K562 (cell line): ENCODE measurements at regions not wholly inside any gene's neighbourhood (a gene's known extent, or its start where the extent isn't known, plus 50 kb on each side); places are given as distances from the start of the nearest gene placed in this dataset.

Experiments
- ATAC-seq: fragments of 200-7000 bp; cut with Tn5 transposase; 3 replicates; pipeline ENCODE4 v1.9.1; 2020; ENCODE audit warnings: moderate library complexity
- BruUV-seq: library from RNA; stranded (reverse); fragments of 400-500 nt; replicated peaks from 2 replicates; lab custom pipeline; 2021; lab: Mats Ljungman, UMichigan
- CTCF ChIA-PET: fragments of 300-600 bp; formaldehyde crosslinking; extraction: SDS; loops from one replicate; lab custom pipeline; 2021; ENCODE audit warnings: low intra/inter-chr PET ratio; lab: Yijun Ruan, JAX
- POLR2A ChIA-PET: fragments of 300-600, 350-650 bp; sonication (Branson Sonifier 250); formaldehyde crosslinking; extraction: SDS; loops from one replicate; lab custom pipeline; 2021; ENCODE audit warnings: antibody characterized with exemption, inconsistent platforms; lab: Yijun Ruan, JAX
- DNase-seq, 4 experiments: peaks; one replicate each; pipeline versions ENCODE4 v3.0.0 to v3.0.0-alpha.2; 2011 to 2018; ENCODE audit warnings: low spot score in 3 of 4, mixed read lengths in 3 of 4; ENCODE audit errors: extremely low read depth in 1 of 4
- FAIRE-seq: peaks from 2 replicates; lab custom pipeline; 2011; peaks lifted over from hg19 to GRCh38; lab: Jason Lieb, UNC
- H2AFZ ChIP-seq: 2 replicates; pipeline ENCODE4 v1.6.0; 2011; ENCODE audit warnings: low read depth, low read length, control low read depth, inconsistent platforms
- H3K27ac ChIP-seq: fragments of 200-600 bp; 3 replicates; pipeline ENCODE4 v1.8.0; 2011; ENCODE audit warnings: low read depth, mild to moderate bottlenecking, control low read depth, inconsistent platforms, low read length, moderate library complexity, mixed read lengths; ENCODE audit errors: extremely low read depth
- H3K27me3 ChIP-seq, 2 experiments: fragments of 300-600 bp in 1 of 2; 2 replicates in 1 of 2; 3 replicates in 1 of 2; pipeline versions ENCODE4 v1.6.0 to v1.8.0; 2011; ENCODE audit warnings: inconsistent platforms in 2 of 2, low read length in 2 of 2, mild to moderate bottlenecking in 1 of 2, mixed read lengths in 1 of 2, moderate library complexity in 1 of 2; ENCODE audit not compliant: control insufficient read depth in 2 of 2, insufficient read depth in 2 of 2
- H3K36me3 ChIP-seq: fragments of 300-600 bp; 3 replicates; pipeline ENCODE4 v1.8.0; 2011; ENCODE audit warnings: mild to moderate bottlenecking, low read length, inconsistent platforms; ENCODE audit not compliant: control insufficient read depth, insufficient read depth
- H3K4me1 ChIP-seq, 2 experiments: fragments of 200-600 bp in 1 of 2; replicated peaks in 1 of 2; 2 replicates in 1 of 2; 3 replicates in 1 of 2; pipeline versions ENCODE4 v1.5.1 to v1.8.0; 2011; ENCODE audit warnings: inconsistent platforms in 2 of 2, low read length in 2 of 2, mild to moderate bottlenecking in 1 of 2, mixed read lengths in 1 of 2, moderate library complexity in 1 of 2; ENCODE audit not compliant: control insufficient read depth in 2 of 2, insufficient read depth in 2 of 2
- H3K4me2 ChIP-seq: 2 replicates; pipeline ENCODE4 v1.6.1; 2011; ENCODE audit warnings: low read length, control low read depth, inconsistent platforms, mixed read lengths; ENCODE audit not compliant: insufficient read depth
- H3K4me3 ChIP-seq: fragments of 200-600 bp; sonication (generic), shearing (Covaris generic); 2 replicates; pipeline ENCODE4 v1.5.1; 2016; ENCODE audit warnings: control low read depth, inconsistent platforms
- H3K79me2 ChIP-seq: fragments of 200-600 bp; 3 replicates; pipeline ENCODE4 v1.8.0; 2011; ENCODE audit warnings: low read length, inconsistent platforms; ENCODE audit not compliant: control insufficient read depth, insufficient read depth
- H3K9ac ChIP-seq, 2 experiments: 2 replicates each; pipeline versions ENCODE4 v1.6.0 to v1.6.1; 2011; ENCODE audit warnings: low read depth in 2 of 2, low read length in 2 of 2, control low read depth in 1 of 2, inconsistent platforms in 1 of 2, mild to moderate bottlenecking in 1 of 2, mixed read lengths in 1 of 2; ENCODE audit not compliant: insufficient read depth in 1 of 2
- H3K9me1 ChIP-seq: one replicate; pipeline ENCODE4 v1.6.0; 2011; ENCODE audit warnings: inconsistent platforms, mild to moderate bottlenecking, low read length, moderate library complexity; ENCODE audit not compliant: control insufficient read depth, insufficient read depth
- H3K9me3 ChIP-seq: replicated peaks from 2 replicates; pipeline ENCODE4 v1.5.1; 2011; ENCODE audit warnings: low read depth, low read length, inconsistent platforms; ENCODE audit not compliant: control insufficient read depth, insufficient read depth
- H4K20me1 ChIP-seq: replicated peaks from 2 replicates; pipeline ENCODE4 v1.6.1; 2011; ENCODE audit warnings: low read length, inconsistent platforms, mixed read lengths; ENCODE audit not compliant: control insufficient read depth, insufficient read depth
- ATF1 ChIP-seq, 2 experiments: fragments of 450-650 bp in 1 of 2; IDR thresholded peaks; 2 replicates each; pipeline ENCODE4 v1.6.1; 2016; ENCODE audit warnings: missing compliant biosample characterization in 1 of 2, missing genetic modification characterization in 1 of 2
- CCAR2 ChIP-seq: fragments of 200-400 bp; formaldehyde crosslinking; IDR thresholded peaks from 2 replicates; pipeline ENCODE4 v1.6.1; 2017; ENCODE audit warnings: mild to moderate bottlenecking, low read depth, low read length
- EP300 ChIP-seq: IDR thresholded peaks from 2 replicates; pipeline ENCODE4 v1.6.1; 2012; ENCODE audit warnings: low read length, improper control_type of control experiment
- ESRRB ChIP-seq: fragments of 250-450 bp; sonication (Bioruptor Pico); IDR thresholded peaks from 2 replicates; pipeline ENCODE4 v1.5.0; 2020; ENCODE audit warnings: mild to moderate bottlenecking, moderate library complexity, borderline replicate concordance
- FOXA3 ChIP-seq, 2 experiments: fragments of 450-650 bp in 1 of 2; sonication (generic) in 1 of 2; formaldehyde crosslinking; IDR thresholded peaks in 1 of 2; conservative IDR thresholded peaks in 1 of 2; 2 replicates each; pipeline versions ENCODE4 v1.4.0 to v1.8.0; 2020 to 2022; ENCODE audit warnings: mild to moderate bottlenecking in 2 of 2, missing genetic modification reagents in 1 of 2
- GATAD2A ChIP-seq: fragments of 450-650 bp; IDR thresholded peaks from 2 replicates; pipeline ENCODE4 v1.6.1; 2017
- HDAC2 ChIP-seq: fragments of 450-650 bp; IDR thresholded peaks from 2 replicates; pipeline ENCODE4 v1.6.1; 2016; ENCODE audit warnings: mild to moderate bottlenecking
- HIVEP1 ChIP-seq: fragments of 250-450 bp; sonication (Bioruptor Pico); IDR thresholded peaks from 2 replicates; pipeline ENCODE4 v1.4.0; 2020; ENCODE audit warnings: mild to moderate bottlenecking
- ID3 ChIP-seq, 2 experiments: fragments of 250-450 bp in 1 of 2; fragments of 450-650 bp in 1 of 2; sonication (Bioruptor Pico) in 1 of 2; IDR thresholded peaks; 2 replicates each; pipeline versions ENCODE4 v1.6.1 to v1.8.0; 2016 to 2021; ENCODE audit warnings: mild to moderate bottlenecking in 2 of 2, moderate library complexity in 2 of 2, missing compliant biosample characterization in 1 of 2, missing genetic modification characterization in 1 of 2
- KLF1 ChIP-seq: fragments of 450-650 bp; IDR thresholded peaks from 2 replicates; pipeline ENCODE4 v1.6.1; 2016; ENCODE audit warnings: missing genetic modification characterization, missing compliant biosample characterization
- PRMT5 ChIP-seq: sonication (generic); formaldehyde crosslinking; IDR thresholded peaks from 2 replicates; pipeline ENCODE4 v1.5.0; 2020; ENCODE audit warnings: missing genetic modification reagents
- PURB ChIP-seq: sonication (generic); formaldehyde crosslinking; IDR thresholded peaks from 2 replicates; pipeline ENCODE4 v1.9.0; 2021; ENCODE audit warnings: low read depth, mild to moderate bottlenecking, missing genetic modification reagents
- SAP30 ChIP-seq: fragments of 200-600 bp; sonication (generic); IDR thresholded peaks from 2 replicates; pipeline ENCODE4 v1.6.1; 2012; ENCODE audit warnings: borderline replicate concordance, low read depth, mild to moderate bottlenecking, moderate library complexity, low read length, control low read depth, inconsistent platforms; ENCODE audit not compliant: insufficient read depth, poor library complexity, severe bottlenecking
- SLC30A9 ChIP-seq: fragments of 250-450 bp; sonication (Bioruptor Pico); IDR thresholded peaks from 2 replicates; pipeline ENCODE4 v1.8.0; 2022; ENCODE audit warnings: mild to moderate bottlenecking, moderate library complexity
- TRIM28 ChIP-seq: fragments of 450-650 bp; IDR thresholded peaks from 2 replicates; pipeline ENCODE4 v1.6.1; 2017
- XRCC3 ChIP-seq: fragments of 450-650 bp; IDR thresholded peaks from 2 replicates; pipeline ENCODE4 v1.6.1; 2017; ENCODE audit warnings: mild to moderate bottlenecking, moderate library complexity
- ZBTB9 ChIP-seq: fragments of 450-650 bp; formaldehyde crosslinking; IDR thresholded peaks from 2 replicates; pipeline ENCODE4 v1.4.0; 2020; ENCODE audit warnings: mild to moderate bottlenecking, moderate library complexity
- ZKSCAN3 ChIP-seq: fragments of 250-450 bp; sonication (Bioruptor Pico); IDR thresholded peaks from 2 replicates; pipeline ENCODE4 v1.4.0; 2020
- ZNF316 ChIP-seq: fragments of 450-650 bp; IDR thresholded peaks from 2 replicates; pipeline ENCODE4 v1.6.1; 2016
- WGBS: fragments of 100-300 bp; shearing (Covaris generic); methylation state at CpG from one replicate; pipeline ENCODE4 v1.1.6; 2016; ENCODE audit warnings: low coverage, mixed read lengths; ENCODE audit not compliant: insufficient coverage; ENCODE audit errors: missing lambda C conversion rate; 5-methylcytosine and 5-hydroxymethylcytosine counted together
- in situ Hi-C: fragments of 300-500 bp; cut with MboI; formaldehyde crosslinking; loops from 4 replicates; pipeline ENCODE4 v1.15.0; 2018; ENCODE audit warnings: inconsistent platforms, mixed read lengths
- intact Hi-C: fragments of 100-400 bp; cut with micrococcal nuclease; formaldehyde crosslinking; loops from 2 replicates; pipeline ENCODE4 v1.14.2; 2022

GRCh38 chr5:135273212-135273611 lies 125.8 kb downstream of the MACROH2A1 start:
- CTCF ChIA-PET, result no interaction called here
- in situ Hi-C loops, result no loop called here

More at GRCh38 chr5:135273212-135273611, 125.8 kb downstream of the MACROH2A1 start:
- Histone ChIP-seq H2AFZ (no peak overlapping the region), H3K9ac (no peak overlapping the region; a peak in 1 of 4 replicates), H3K4me1 (peaks cover 21% of the 10 kb centered on the region in 2 experiments), H3K79me2 (no peaks in the 10 kb centered on the region), H3K27me3 (no peaks in the 10 kb centered on the region), H3K4me2 (no peak overlapping the region), H3K36me3 (no peaks in the 10 kb centered on the region), H3K4me3 (no peak overlapping the region), H4K20me1 (peaks cover 13% of the 10 kb centered on the region), H3K9me1 (peaks cover 7% of the 10 kb centered on the region), H3K9me3 (no peaks in the 10 kb centered on the region), H3K27ac (no peak overlapping the region)
- intact Hi-C loops, result loop anchor here (2.0 kb wide), 1 partner anchor 24 kb away; no protein-coding TSS in a partner anchor
- no peak for TF ChIP-seq ATF1 (CRISPR knock-in tag; IDR thresholded peaks at IDR 0.05)
- TF ChIP-seq ATF1 (tag; IDR thresholded peaks at IDR 0.05), result no peak
- no peak for TF ChIP-seq FOXA3 (CRISPR knock-in tag; conservative IDR thresholded peaks at IDR 0.05 in 1 of 2, IDR thresholded peaks at IDR 0.05 in 1 of 2)
- no peak for TF ChIP-seq ZKSCAN3
- TF ChIP-seq ESRRB (CRISPR knock-in tag), result no peak
- TF ChIP-seq XRCC3, result no peak
- TF ChIP-seq CCAR2, result no peak
- no peak for TF ChIP-seq SAP30
- TF ChIP-seq HIVEP1 (CRISPR knock-in tag), result no peak
- no peak for TF ChIP-seq HDAC2
- no peak for TF ChIP-seq PURB (CRISPR knock-in tag)
- no peak for TF ChIP-seq GATAD2A
- TF ChIP-seq KLF1 (tag), result no peak
- no peak for TF ChIP-seq PRMT5 (CRISPR knock-in tag)
- TF ChIP-seq EP300, result no peak
- no peak for TF ChIP-seq ZNF316
- TF ChIP-seq SLC30A9 (CRISPR knock-in tag), result no peak
- no peak for TF ChIP-seq ZBTB9 (CRISPR knock-in tag)
- TF ChIP-seq TRIM28, result no peak
- no peak for TF ChIP-seq ID3 (CRISPR knock-in tag; IDR thresholded peaks at IDR 0.05)
- no peak for TF ChIP-seq ID3 (tag; IDR thresholded peaks at IDR 0.05)
- DNase-seq (no peak), ATAC-seq (no peak), FAIRE-seq (no peak)
- BruUV-seq, result no TSS peak
- WGBS, result 87% methylated on average over 2 of the region's 2 CpGs
- POLR2A ChIA-PET, result interaction anchor here (0.7 kb wide), 1 partner anchor 24 kb away, joined by 3 read pairs; no protein-coding TSS in a partner anchor
